CD4-positive, CD25-positive, alpha-beta regulatory T cell (primary cell): ENCODE measurements at regions not wholly inside any gene's neighbourhood (a gene's known extent, or its start where the extent isn't known, plus 50 kb on each side); places are given as distances from the start of the nearest gene placed in this dataset.

Experiments
- ATAC-seq, 2 donors: fragments of 150-1000 bp; cut with Tn5 transposase; one replicate each; pipeline ENCODE4 v1.10.0; 2021; ENCODE audit warnings: low read depth in 2 of 2, moderate number of reproducible peaks in 2 of 2, moderate library complexity in 1 of 2
- DNase-seq, 3 donors: peaks; one replicate each; pipeline versions ENCODE4 v3.0.0 to v3.0.0-alpha.2; 2012 to 2022; ENCODE audit warnings: mixed read lengths in 1 of 3
- H3K27ac ChIP-seq: one replicate; pipeline ENCODE4 v1.7.0; 2013; ENCODE audit warnings: mild to moderate bottlenecking, low read length; ENCODE audit not compliant: insufficient read depth, poor library complexity, severe bottlenecking
- H3K27me3 ChIP-seq: one replicate; pipeline ENCODE4 v1.7.0; 2013; ENCODE audit warnings: low read length; ENCODE audit not compliant: control insufficient read depth, insufficient read depth
- H3K36me3 ChIP-seq: one replicate; pipeline ENCODE4 v1.7.0; 2013; ENCODE audit warnings: mild to moderate bottlenecking, low read length, moderate library complexity; ENCODE audit not compliant: control insufficient read depth, insufficient read depth
- H3K4me1 ChIP-seq: 2 replicates; pipeline ENCODE4 v1.7.0; 2013; ENCODE audit warnings: mild to moderate bottlenecking, low read length; ENCODE audit not compliant: insufficient read depth, control insufficient read depth, poor library complexity, severe bottlenecking
- H3K4me3 ChIP-seq: one replicate; pipeline ENCODE4 v1.7.0; 2013; ENCODE audit warnings: low read depth, mild to moderate bottlenecking, low read length, moderate library complexity
- H3K9me3 ChIP-seq, 2 experiments: 1 replicate in 1 of 2; 2 replicates in 1 of 2; pipeline ENCODE4 v1.7.0; 2013; ENCODE audit warnings: low read length in 2 of 2, mild to moderate bottlenecking in 1 of 2, moderate library complexity in 1 of 2; ENCODE audit not compliant: control insufficient read depth in 2 of 2
- H3K27ac Mint-ChIP-seq, 3 donors: one replicate each; pipeline ENCODE4 v1.8.0; 2020 to 2022; ENCODE audit warnings: mild to moderate bottlenecking in 3 of 3, mixed read lengths in 3 of 3, moderate library complexity in 2 of 3
- H3K27me3 Mint-ChIP-seq: one replicate; pipeline ENCODE4 v1.8.0; 2022; ENCODE audit warnings: mild to moderate bottlenecking, mixed read lengths
- H3K36me3 Mint-ChIP-seq: one replicate; pipeline ENCODE4 v1.8.0; 2020; ENCODE audit warnings: mixed read lengths
- H3K4me1 Mint-ChIP-seq, 4 donors: one replicate each; pipeline ENCODE4 v1.8.0; 2020 to 2022; ENCODE audit warnings: mixed read lengths in 4 of 4, mild to moderate bottlenecking in 1 of 4
- H3K4me3 Mint-ChIP-seq, 4 donors: one replicate each; pipeline ENCODE4 v1.8.0; 2020 to 2022; ENCODE audit warnings: mild to moderate bottlenecking in 4 of 4, mixed read lengths in 4 of 4, moderate library complexity in 3 of 4
- H3K9me3 Mint-ChIP-seq, 7 donors: one replicate each; pipeline ENCODE4 v1.8.0; 2020 to 2022; ENCODE audit warnings: mixed read lengths in 7 of 7, mild to moderate bottlenecking in 3 of 7, moderate library complexity in 2 of 7

DNA sequence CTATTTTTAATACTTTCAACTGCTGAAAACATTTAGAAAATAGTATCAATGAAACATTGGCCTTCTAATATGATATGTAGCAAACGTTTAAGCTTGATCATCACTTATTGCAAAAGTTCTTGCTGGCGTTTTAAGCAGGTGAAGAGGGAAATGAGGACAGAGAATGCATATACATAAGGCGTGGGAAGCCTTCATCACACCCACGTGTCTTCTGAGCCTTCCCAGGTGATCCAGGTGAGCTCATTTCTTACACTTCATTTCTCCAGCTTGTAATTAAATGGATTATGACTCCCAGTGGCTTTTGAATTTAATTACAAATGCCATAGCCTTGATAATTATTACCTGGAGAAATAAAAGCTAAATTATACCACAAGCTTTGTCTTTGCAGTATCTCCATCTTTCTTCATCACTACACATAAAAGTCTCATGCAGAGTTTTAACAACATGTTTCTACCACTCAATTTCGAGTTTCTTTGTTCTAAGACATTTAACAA is 1973.8 kb downstream of the MRPL39 start:
- H3K27me3 Mint-ChIP-seq = no peaks in the 10 kb centered on the region
- H3K9me3 ChIP-seq = no peaks in the 10 kb centered on the region

GRCh38 chr21:23624281-23624680 is 1983.0 kb downstream of the MRPL39 start:
- Mint-ChIP-seq H3K36me3 (no peaks in the 10 kb centered on the region), H3K27ac (no peak overlapping the region), H3K4me3 (no peak overlapping the region), H3K4me1 (no peaks in the 10 kb centered on the region), H3K27me3 (no peaks in the 10 kb centered on the region), H3K9me3 (peaks cover 0 to 6% (median 2%) of the 10 kb centered on the region in 7 donors)
- DNase-seq = no peak
- no peak overlapping the region for H3K4me3 ChIP-seq
- H3K27me3 ChIP-seq = no peaks in the 10 kb centered on the region
- H3K27ac ChIP-seq = no peak overlapping the region
- H3K4me1 ChIP-seq = no peaks in the 10 kb centered on the region
- no peak for ATAC-seq
- H3K36me3 ChIP-seq = no peaks in the 10 kb centered on the region
- H3K9me3 ChIP-seq = no peaks in the 10 kb centered on the region

More for the DNA sequence above, 1973.8 kb downstream of the MRPL39 start:
- H3K4me1 Mint-ChIP-seq = no peaks in the 10 kb centered on the region
- ATAC-seq (no peak), DNase-seq (no peak)
- no peak overlapping the region for H3K4me3 Mint-ChIP-seq
- Histone ChIP-seq H3K36me3 (no peaks in the 10 kb centered on the region), H3K4me1 (no peaks in the 10 kb centered on the region), H3K27me3 (no peaks in the 10 kb centered on the region), H3K27ac (no peak overlapping the region), H3K4me3 (no peak overlapping the region)
- no peaks in the 10 kb centered on the region for H3K36me3 Mint-ChIP-seq
- no peak overlapping the region for H3K27ac Mint-ChIP-seq
- H3K9me3 Mint-ChIP-seq = peaks cover 0 to 8% (median 5%) of the 10 kb centered on the region in 7 donors

DNA sequence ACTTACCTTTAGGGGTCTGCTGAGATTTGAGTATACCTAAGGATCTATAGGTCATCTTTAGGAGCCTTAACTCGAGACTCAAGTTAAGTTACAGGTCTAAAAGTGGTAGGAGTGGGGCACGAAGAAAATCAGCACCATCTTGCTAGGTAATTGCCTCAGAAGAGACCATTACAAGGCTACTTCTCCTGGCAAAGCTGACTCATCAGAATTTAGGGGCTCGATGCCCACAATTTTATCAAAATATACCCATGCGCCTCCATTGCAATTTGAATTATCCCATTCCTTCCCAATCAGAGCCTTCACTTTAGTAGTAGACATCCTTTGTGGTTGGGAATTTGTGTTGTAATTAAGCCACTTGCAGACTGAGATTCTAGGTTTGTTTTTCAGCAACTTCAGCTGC is 1994.3 kb downstream of the MRPL39 start:
- peaks cover 5% of the 10 kb centered on the region for H3K27me3 Mint-ChIP-seq
- ATAC-seq = no peak
- Histone ChIP-seq H3K27me3 (no peaks in the 10 kb centered on the region), H3K36me3 (no peaks in the 10 kb centered on the region), H3K27ac (no peak overlapping the region), H3K4me3 (no peak overlapping the region), H3K4me1 (no peaks in the 10 kb centered on the region), H3K9me3 (no peaks in the 10 kb centered on the region)
- DNase-seq = no peak
- H3K4me3 Mint-ChIP-seq = no peak overlapping the region
- H3K27ac Mint-ChIP-seq = no peak overlapping the region
- H3K36me3 Mint-ChIP-seq = no peaks in the 10 kb centered on the region
- H3K4me1 Mint-ChIP-seq = no peaks in the 10 kb centered on the region
- H3K9me3 Mint-ChIP-seq = peaks cover under 1 to 14% (median 8%) of the 10 kb centered on the region in 7 donors

GRCh38 chr21:23612210-23612609 is 1995.1 kb downstream of the MRPL39 start:
- H3K4me1 ChIP-seq = no peaks in the 10 kb centered on the region
- H3K4me1 Mint-ChIP-seq = no peaks in the 10 kb centered on the region
- ATAC-seq = no peak
- H3K36me3 ChIP-seq = no peaks in the 10 kb centered on the region
- no peak overlapping the region for H3K27ac ChIP-seq
- peaks cover 5% of the 10 kb centered on the region for H3K27me3 Mint-ChIP-seq
- H3K9me3 Mint-ChIP-seq = peaks cover 2 to 17% (median 8%) of the 10 kb centered on the region in 7 donors
- no peak for DNase-seq
- H3K9me3 ChIP-seq = no peaks in the 10 kb centered on the region
- no peak overlapping the region for H3K4me3 ChIP-seq
- H3K36me3 Mint-ChIP-seq = no peaks in the 10 kb centered on the region
- no peak overlapping the region for H3K4me3 Mint-ChIP-seq
- no peaks in the 10 kb centered on the region for H3K27me3 ChIP-seq
- H3K27ac Mint-ChIP-seq = no peak overlapping the region

GRCh38 chr21:23607782-23608431 is 1999.4 kb downstream of the MRPL39 start:
- H3K9me3 Mint-ChIP-seq = peaks cover 3 to 26% (median 8%) of the 10 kb centered on the region in 7 donors
- Histone ChIP-seq H3K36me3 (no peaks in the 10 kb centered on the region), H3K4me3 (no peak overlapping the region), H3K27me3 (no peaks in the 10 kb centered on the region), H3K4me1 (no peaks in the 10 kb centered on the region), H3K9me3 (no peaks in the 10 kb centered on the region), H3K27ac (no peak overlapping the region)
- H3K36me3 Mint-ChIP-seq = no peaks in the 10 kb centered on the region
- no peak for DNase-seq
- H3K4me3 Mint-ChIP-seq = no peak overlapping the region
- peaks cover 5% of the 10 kb centered on the region for H3K27me3 Mint-ChIP-seq
- no peak for ATAC-seq
- H3K27ac Mint-ChIP-seq = no peak overlapping the region
- no peaks in the 10 kb centered on the region for H3K4me1 Mint-ChIP-seq

- no peak overlapping the region for H3K27ac ChIP-seq
- H3K4me1 ChIP-seq = no peaks in the 10 kb centered on the region
- H3K27me3 Mint-ChIP-seq = no peaks in the 10 kb centered on the region
- no peaks in the 10 kb centered on the region for H3K27me3 ChIP-seq
- H3K4me3 ChIP-seq = no peak overlapping the region
- H3K9me3 Mint-ChIP-seq = peaks cover 0 to 26% (median 10%) of the 10 kb centered on the region in 7 donors
- no peak overlapping the region for H3K27ac Mint-ChIP-seq
- DNase-seq (no peak), ATAC-seq (no peak)
- no peaks in the 10 kb centered on the region for H3K4me1 Mint-ChIP-seq
- no peaks in the 10 kb centered on the region for H3K9me3 ChIP-seq
- no peaks in the 10 kb centered on the region for H3K36me3 ChIP-seq
- no peaks in the 10 kb centered on the region for H3K36me3 Mint-ChIP-seq
- H3K4me3 Mint-ChIP-seq = no peak overlapping the region
These were observed 2005.7 kb downstream of the MRPL39 start for GRCh38 chr21:23601549-23601948.

DNA sequence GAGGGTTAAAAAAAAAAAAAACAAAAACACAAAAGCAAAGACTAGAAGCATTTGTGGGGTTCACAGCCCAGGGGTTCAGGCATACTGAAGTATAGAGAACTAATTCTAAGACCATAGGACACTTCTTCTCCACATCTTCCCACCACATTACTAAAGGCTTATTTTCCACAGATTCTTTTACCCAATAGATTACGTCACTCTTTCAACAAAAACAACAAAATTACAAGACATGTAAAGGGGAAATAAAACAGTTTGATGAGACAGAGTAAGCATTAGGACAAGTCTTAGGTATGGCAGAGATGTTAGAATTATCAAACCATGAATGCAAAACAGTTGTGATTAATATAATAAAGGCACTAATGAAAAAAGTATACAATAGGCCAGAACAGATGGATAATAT is 2013.7 kb downstream of the MRPL39 start:
- no peak overlapping the region for H3K27ac ChIP-seq
- Mint-ChIP-seq H3K36me3 (no peaks in the 10 kb centered on the region), H3K9me3 (peaks cover 3 to 11% (median 5%) of the 10 kb centered on the region in 7 donors), H3K4me1 (no peaks in the 10 kb centered on the region), H3K27ac (no peak overlapping the region), H3K27me3 (no peaks in the 10 kb centered on the region), H3K4me3 (no peak overlapping the region)
- no peak overlapping the region for H3K4me3 ChIP-seq
- H3K4me1 ChIP-seq = no peaks in the 10 kb centered on the region
- DNase-seq = no peak
- H3K36me3 ChIP-seq = no peaks in the 10 kb centered on the region
- H3K9me3 ChIP-seq = no peaks in the 10 kb centered on the region
- no peak for ATAC-seq
- H3K27me3 ChIP-seq = no peaks in the 10 kb centered on the region

DNA sequence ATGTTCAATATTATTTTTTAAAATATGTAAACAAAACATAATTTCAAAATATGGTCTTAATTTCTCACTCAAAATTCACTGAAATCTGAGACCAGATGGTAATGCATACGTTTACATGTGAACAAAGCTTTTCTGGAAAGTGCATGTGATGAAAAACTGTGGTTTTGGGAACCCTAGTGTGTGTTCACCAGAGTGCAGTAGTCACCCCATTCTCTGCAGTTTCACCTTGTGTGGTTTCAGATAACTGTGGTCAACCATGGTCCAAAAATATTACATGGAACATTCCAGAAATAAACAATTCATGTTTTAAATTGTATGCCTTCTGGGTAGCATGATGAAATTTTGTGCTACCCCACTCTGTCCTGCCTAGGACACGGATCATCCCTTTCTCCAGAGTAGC is 2021.9 kb downstream of the MRPL39 start:
- Histone ChIP-seq H3K4me3 (no peak overlapping the region), H3K27ac (no peak overlapping the region), H3K27me3 (no peaks in the 10 kb centered on the region), H3K36me3 (no peaks in the 10 kb centered on the region), H3K4me1 (no peaks in the 10 kb centered on the region), H3K9me3 (peaks cover 3 to 8% of the 10 kb centered on the region in 2 experiments)
- Mint-ChIP-seq H3K4me1 (no peaks in the 10 kb centered on the region), H3K27ac (no peak overlapping the region), H3K36me3 (no peaks in the 10 kb centered on the region), H3K4me3 (no peak overlapping the region), H3K27me3 (no peaks in the 10 kb centered on the region), H3K9me3 (peaks cover 0 to 5% (median 1%) of the 10 kb centered on the region in 7 donors)
- no peak for ATAC-seq
- DNase-seq = no peak
